ENCODE measurements at regions not wholly inside any gene's neighbourhood (a gene's known extent, or its start where the extent isn't known, plus 50 kb on each side); places are given as distances from the start of the nearest gene placed in this dataset.

DNA sequence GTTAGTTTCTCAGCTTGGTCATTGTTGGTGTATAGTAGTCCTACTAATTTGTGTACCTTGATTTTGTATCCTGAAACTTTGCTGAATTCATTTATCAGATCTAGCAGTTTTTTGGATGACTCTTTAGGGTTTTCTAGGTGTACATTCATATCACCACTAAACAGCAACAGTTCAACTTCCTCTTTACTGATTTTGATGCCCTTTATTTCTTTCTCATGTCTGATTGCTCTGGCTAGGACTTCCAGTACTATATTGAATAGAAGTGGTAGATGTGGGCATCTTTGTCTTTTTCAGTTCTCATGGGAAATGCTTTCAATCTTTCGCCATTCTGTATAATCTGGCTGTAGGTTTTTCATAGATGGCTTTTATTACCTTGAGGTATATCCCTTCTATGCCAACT lies 61.3 kb upstream of the HEY2 start:
- TF ChIP-seq POLR2A (IDR thresholded peaks at IDR 0.05), result no peak
- no peak for TF ChIP-seq CTCF (IDR thresholded peaks at IDR 0.05)
- TF ChIP-seq POLR2AphosphoS5 (IDR thresholded peaks at IDR 0.05), result no peak

Data from transverse colon (tissue), 4 donors.